Hepatocyte (in vitro differentiated cells): ENCODE measurements at regions not wholly inside any gene's neighbourhood (a gene's known extent, or its start where the extent isn't known, plus 50 kb on each side); places are given as distances from the start of the nearest gene placed in this dataset.

Source experiments
- DNase-seq: peaks from one replicate; pipeline ENCODE4 v3.0.0-alpha.2; 2016; ENCODE audit warnings: low spot score
- H2AFZ ChIP-seq: fragments of 200-600 bp; sonication (generic); 2 replicates; pipeline ENCODE4 v1.6.0; 2016; ENCODE audit warnings: antibody characterized with exemption, mild to moderate bottlenecking
- H3K27ac ChIP-seq: fragments of 200-600 bp; sonication (generic); 2 replicates; pipeline ENCODE4 v1.5.1; 2016; ENCODE audit warnings: mild to moderate bottlenecking
- H3K27me3 ChIP-seq: fragments of 200-600 bp; sonication (generic); 2 replicates; pipeline ENCODE4 v1.6.1; 2016
- H3K36me3 ChIP-seq: fragments of 200-600 bp; sonication (generic); replicated peaks from 2 replicates; pipeline ENCODE4 v1.5.1; 2016; ENCODE audit warnings: low read depth; ENCODE audit not compliant: insufficient read depth
- H3K4me1 ChIP-seq: fragments of 200-600 bp; sonication (generic); 2 replicates; pipeline ENCODE4 v1.5.1; 2016; ENCODE audit warnings: mild to moderate bottlenecking, moderate library complexity; ENCODE audit not compliant: insufficient read depth
- H3K4me2 ChIP-seq: fragments of 200-600 bp; sonication (generic); 2 replicates; pipeline ENCODE4 v1.6.0; 2016
- H3K4me3 ChIP-seq: fragments of 200-600 bp; sonication (generic); 2 replicates; pipeline ENCODE4 v1.5.1; 2016; ENCODE audit warnings: mild to moderate bottlenecking
- H3K79me2 ChIP-seq: fragments of 200-600 bp; sonication (generic); 2 replicates; pipeline ENCODE4 v1.6.0; 2017; ENCODE audit warnings: mild to moderate bottlenecking
- H3K9me2 ChIP-seq: fragments of 200-600 bp; sonication (generic); replicated peaks from 2 replicates; pipeline ENCODE4 v1.6.0; 2017; ENCODE audit warnings: mild to moderate bottlenecking; ENCODE audit not compliant: insufficient read depth
- H3K9me3 ChIP-seq: fragments of 200-600 bp; sonication (generic); 2 replicates; pipeline ENCODE4 v1.5.1; 2016; ENCODE audit warnings: low read depth, mild to moderate bottlenecking
- H4K20me1 ChIP-seq: fragments of 200-600 bp; sonication (generic); 2 replicates; pipeline ENCODE4 v1.6.0; 2016; ENCODE audit warnings: mild to moderate bottlenecking; ENCODE audit not compliant: insufficient read depth, poor library complexity, severe bottlenecking
- CTCF ChIP-seq: fragments of 200-600 bp; sonication (generic); IDR thresholded peaks from 2 replicates; pipeline ENCODE4 v1.5.1; 2016; ENCODE audit warnings: antibody characterized with exemption, mild to moderate bottlenecking; ENCODE audit not compliant: poor library complexity
- EZH2 ChIP-seq: fragments of 200-600 bp; sonication (generic); IDR thresholded peaks from 2 replicates; pipeline ENCODE4 v1.6.1; 2016; ENCODE audit warnings: antibody characterized with exemption, mild to moderate bottlenecking, borderline replicate concordance
- EZH2phosphoT487 ChIP-seq: fragments of 200-600 bp; sonication (generic); IDR thresholded peaks from one replicate; pipeline ENCODE4 v1.6.1; 2018; ENCODE audit warnings: antibody characterized with exemption, mild to moderate bottlenecking, low read depth, moderate library complexity; ENCODE audit not compliant: unreplicated experiment, severe bottlenecking
- WGBS: methylation state at CpG from one replicate; pipeline ENCODE4 v1.1.6; 2016; ENCODE audit warnings: low lambda C conversion rate; ENCODE audit errors: missing lambda C conversion rate; 5-methylcytosine and 5-hydroxymethylcytosine counted together

GRCh38 chr9:120331913-120332312 lies 248.1 kb downstream of the CDK5RAP2 start:
- Histone ChIP-seq H3K4me2 (no peak overlapping the region), H3K4me1 (no peaks in the 10 kb centered on the region), H3K27ac (no peak overlapping the region), H3K27me3 (no peaks in the 10 kb centered on the region), H4K20me1 (no peaks in the 10 kb centered on the region), H3K4me3 (no peak overlapping the region), H3K9me3 (no peaks in the 10 kb centered on the region), H2AFZ (no peak overlapping the region), H3K9me2 (no peaks in the 10 kb centered on the region), H3K79me2 (no peaks in the 10 kb centered on the region), H3K36me3 (no peaks in the 10 kb centered on the region)
- TF ChIP-seq CTCF (no peak), EZH2 (no peak), EZH2phosphoT487 (no peak)
- no peak for DNase-seq
- WGBS = 98% methylated on average over 3 of the region's 3 CpGs

- H3K27me3 ChIP-seq = no peaks in the 10 kb centered on the region
- TF ChIP-seq CTCF (no peak), EZH2phosphoT487 (no peak), EZH2 (no peak)
- no peaks in the 10 kb centered on the region for H3K9me3 ChIP-seq
- no peak overlapping the region for H3K27ac ChIP-seq
- no peaks in the 10 kb centered on the region for H3K36me3 ChIP-seq
- no peak for DNase-seq
- H3K4me3 ChIP-seq = no peak overlapping the region
- no peak overlapping the region for H3K4me2 ChIP-seq
- no peaks in the 10 kb centered on the region for H3K9me2 ChIP-seq
- H3K79me2 ChIP-seq = no peaks in the 10 kb centered on the region
- no peaks in the 10 kb centered on the region for H3K4me1 ChIP-seq
- H2AFZ ChIP-seq = no peak overlapping the region
- 100% methylated on average over 2 of the region's 2 CpGs for WGBS
- H4K20me1 ChIP-seq = no peaks in the 10 kb centered on the region
These were observed 249.9 kb downstream of the CDK5RAP2 start for GRCh38 chr9:120330031-120330430.

- H3K9me3 ChIP-seq = no peaks in the 10 kb centered on the region
- no peaks in the 10 kb centered on the region for H3K79me2 ChIP-seq
- no peak for TF ChIP-seq EZH2
- no peak for TF ChIP-seq EZH2phosphoT487
- no peak for TF ChIP-seq CTCF
- H3K4me1 ChIP-seq = no peaks in the 10 kb centered on the region
- no peaks in the 10 kb centered on the region for H3K36me3 ChIP-seq
- H3K4me3 ChIP-seq = no peak overlapping the region
- H4K20me1 ChIP-seq = no peaks in the 10 kb centered on the region
- H3K27me3 ChIP-seq = no peaks in the 10 kb centered on the region
- DNase-seq = no peak
- H3K9me2 ChIP-seq = no peaks in the 10 kb centered on the region
- no peak overlapping the region for H3K4me2 ChIP-seq
- 91% methylated on average over 3 of the region's 3 CpGs for WGBS
- no peak overlapping the region for H2AFZ ChIP-seq
- no peak overlapping the region for H3K27ac ChIP-seq
These were observed 252.6 kb downstream of the CDK5RAP2 start for GRCh38 chr9:120327322-120327721.
